ENCODE measurements at regions not wholly inside any gene's neighbourhood (a gene's known extent, or its start where the extent isn't known, plus 50 kb on each side); places are given as distances from the start of the nearest gene placed in this dataset.

GRCh38 chr2:59770651-59771050, 782.8 kb downstream of the BCL11A start:
- no peaks in the 10 kb centered on the region for H3K4me1 ChIP-seq (ENCODE audit: insufficient read depth)

GRCh38 chr2:59761966-59762365, 791.5 kb downstream of the BCL11A start:
- Histone ChIP-seq H3K9me2 (ENCODE audit: insufficient read depth) (no peaks in the 10 kb centered on the region), H3K4me3 (no peak overlapping the region), H3K27ac (no peak overlapping the region), H2AFZ (no peak overlapping the region), H3K27me3 (replicated peaks; ENCODE audit: insufficient read depth) (no peaks in the 10 kb centered on the region), H3K9ac (no peak overlapping the region), H3K4me2 (ENCODE audit: unreplicated experiment) (no peak overlapping the region), H3K36me3 (ENCODE audit: low read depth) (no peaks in the 10 kb centered on the region), H3K9me3 (ENCODE audit: low read depth) (no peaks in the 10 kb centered on the region), H3K79me2 (ENCODE audit: insufficient read depth) (no peaks in the 10 kb centered on the region), H4K20me1 (ENCODE audit: insufficient read depth) (no peaks in the 10 kb centered on the region), H3F3A (ENCODE audit: insufficient read depth) (no peaks in the 10 kb centered on the region), H3K4me1 (ENCODE audit: insufficient read depth) (no peaks in the 10 kb centered on the region)
- TF ChIP-seq EZH2phosphoT487 (IDR thresholded peaks at IDR 0.05; ENCODE audit: insufficient read depth, low read depth) (no peak), EZH2 (IDR thresholded peaks at IDR 0.05; ENCODE audit: insufficient read depth, poor library complexity, severe bottlenecking) (no peak)
- no peak for DNase-seq
- WGBS, 2 experiments (ENCODE audit: low coverage in 1 of 2, low lambda C conversion rate in 2 of 2, missing lambda C conversion rate in 2 of 2) = 0 to 11% methylated on average over 1 of the region's 1 CpG
- in situ Hi-C loops (cut with MboI) = no loop called here

More at GRCh38 chr2:59770651-59771050, 782.8 kb downstream of the BCL11A start:
- H3K9me3 ChIP-seq (ENCODE audit: low read depth) = no peaks in the 10 kb centered on the region
- no peaks in the 10 kb centered on the region for H3K9me2 ChIP-seq (ENCODE audit: insufficient read depth)
- DNase-seq = no peak
- no peak overlapping the region for H3K9ac ChIP-seq
- no peak overlapping the region for H3K27ac ChIP-seq
- no peak for TF ChIP-seq EZH2phosphoT487 (IDR thresholded peaks at IDR 0.05; ENCODE audit: insufficient read depth, low read depth)
- TF ChIP-seq EZH2 (IDR thresholded peaks at IDR 0.05; ENCODE audit: insufficient read depth, poor library complexity, severe bottlenecking) = no peak
- WGBS, 2 experiments (ENCODE audit: low coverage in 1 of 2, low lambda C conversion rate in 2 of 2, missing lambda C conversion rate in 2 of 2) = 24% methylated on average over 2 of the region's 2 CpGs
- no peaks in the 10 kb centered on the region for H3F3A ChIP-seq (ENCODE audit: insufficient read depth)
- no peaks in the 10 kb centered on the region for H4K20me1 ChIP-seq (ENCODE audit: insufficient read depth)
- H3K27me3 ChIP-seq (replicated peaks; ENCODE audit: insufficient read depth) = no peaks in the 10 kb centered on the region
- H3K79me2 ChIP-seq (ENCODE audit: insufficient read depth) = no peaks in the 10 kb centered on the region
- H3K36me3 ChIP-seq (ENCODE audit: low read depth) = no peaks in the 10 kb centered on the region
- no peak overlapping the region for H3K4me2 ChIP-seq (ENCODE audit: unreplicated experiment)
- H3K4me3 ChIP-seq = no peak overlapping the region
- H2AFZ ChIP-seq = no peak overlapping the region
- in situ Hi-C loops (cut with MboI) = no loop called here

GRCh38 chr2:59756150-59756549, 797.3 kb downstream of the BCL11A start:
- no peaks in the 10 kb centered on the region for H3K9me3 ChIP-seq (ENCODE audit: low read depth)
- H2AFZ ChIP-seq = no peak overlapping the region
- H3K36me3 ChIP-seq (ENCODE audit: low read depth) = no peaks in the 10 kb centered on the region
- no peak for TF ChIP-seq EZH2phosphoT487 (IDR thresholded peaks at IDR 0.05; ENCODE audit: insufficient read depth, low read depth)
- TF ChIP-seq EZH2 (IDR thresholded peaks at IDR 0.05; ENCODE audit: insufficient read depth, poor library complexity, severe bottlenecking) = no peak
- no peaks in the 10 kb centered on the region for H4K20me1 ChIP-seq (ENCODE audit: insufficient read depth)
- no peak for DNase-seq
- no peak overlapping the region for H3K4me2 ChIP-seq (ENCODE audit: unreplicated experiment)
- H3K4me1 ChIP-seq (ENCODE audit: insufficient read depth) = no peaks in the 10 kb centered on the region
- no peaks in the 10 kb centered on the region for H3K79me2 ChIP-seq (ENCODE audit: insufficient read depth)
- in situ Hi-C loops (cut with MboI) = no loop called here
- H3K4me3 ChIP-seq = no peak overlapping the region
- H3K9me2 ChIP-seq (ENCODE audit: insufficient read depth) = no peaks in the 10 kb centered on the region
- H3K9ac ChIP-seq = no peak overlapping the region
- WGBS, 2 experiments (ENCODE audit: low coverage in 1 of 2, low lambda C conversion rate in 2 of 2, missing lambda C conversion rate in 2 of 2) = 42 to 46% methylated on average over 5 of the region's 5 CpGs
- no peaks in the 10 kb centered on the region for H3F3A ChIP-seq (ENCODE audit: insufficient read depth)
- H3K27me3 ChIP-seq (replicated peaks; ENCODE audit: insufficient read depth) = no peaks in the 10 kb centered on the region
- H3K27ac ChIP-seq = no peak overlapping the region

- Histone ChIP-seq H2AFZ (no peak overlapping the region), H3K36me3 (ENCODE audit: low read depth) (no peaks in the 10 kb centered on the region), H3K27me3 (replicated peaks; ENCODE audit: insufficient read depth) (no peaks in the 10 kb centered on the region), H3K79me2 (ENCODE audit: insufficient read depth) (no peaks in the 10 kb centered on the region), H3K4me3 (no peak overlapping the region), H3K4me1 (ENCODE audit: insufficient read depth) (no peaks in the 10 kb centered on the region), H3K9me3 (ENCODE audit: low read depth) (no peaks in the 10 kb centered on the region), H3K27ac (no peak overlapping the region), H3K9me2 (ENCODE audit: insufficient read depth) (no peaks in the 10 kb centered on the region), H3K4me2 (ENCODE audit: unreplicated experiment) (no peak overlapping the region), H4K20me1 (ENCODE audit: insufficient read depth) (no peaks in the 10 kb centered on the region), H3F3A (ENCODE audit: insufficient read depth) (no peaks in the 10 kb centered on the region), H3K9ac (no peak overlapping the region)
- no peak for TF ChIP-seq EZH2 (IDR thresholded peaks at IDR 0.05; ENCODE audit: insufficient read depth, poor library complexity, severe bottlenecking)
- TF ChIP-seq EZH2phosphoT487 (IDR thresholded peaks at IDR 0.05; ENCODE audit: insufficient read depth, low read depth) = no peak
- DNase-seq = no peak
- WGBS, 2 experiments (ENCODE audit: low coverage in 1 of 2, low lambda C conversion rate in 2 of 2, missing lambda C conversion rate in 2 of 2) = 33 to 43% methylated on average over 8 to 9 of the region's 9 CpGs
- in situ Hi-C loops (cut with MboI) = no loop called here
These were observed 799.3 kb downstream of the BCL11A start for GRCh38 chr2:59754011-59754735.

Data from GM23248 (cell line).